ENCODE measurements at regions not wholly inside any gene's neighbourhood (a gene's known extent, or its start where the extent isn't known, plus 50 kb on each side); places are given as distances from the start of the nearest gene placed in this dataset.

- no peak for TF ChIP-seq CTCF (IDR thresholded peaks at IDR 0.05 in 4 of 5, conservative IDR thresholded peaks at IDR 0.05 in 1 of 5)
- TF ChIP-seq POLR2A (IDR thresholded peaks at IDR 0.05): no peak
Measured at GRCh38 chr7:25798344-25798743, 353.7 kb upstream of the NFE2L3 start.

All from gastrocnemius medialis (tissue), 4 donors.